SHP77 (cell line): ENCODE measurements at regions not wholly inside any gene's neighbourhood (a gene's known extent, or its start where the extent isn't known, plus 50 kb on each side); places are given as distances from the start of the nearest gene placed in this dataset.

Experiments
- DNase-seq, 2 experiments: peaks; one replicate each; lab custom pipeline; 2025; lab: John Stamatoyannopoulos, UW

GRCh38 chr4:165610679-165611437, 232.1 kb downstream of the CPE start:
- DNase-seq = no peak

- no peak for DNase-seq
These were observed 234.1 kb downstream of the CPE start for GRCh38 chr4:165612936-165613335.

GRCh38 chr4:165613581-165613980, 234.8 kb downstream of the CPE start:
- DNase-seq = no peak

GRCh38 chr4:165620913-165621312, 242.1 kb downstream of the CPE start:
- DNase-seq = no peak

GRCh38 chr4:165621983-165622382, 243.2 kb downstream of the CPE start:
- DNase-seq = no peak

GRCh38 chr4:165625281-165625680, 246.5 kb downstream of the CPE start:
- no peak for DNase-seq

- no peak for DNase-seq
These were observed 246.7 kb upstream of the TLL1 start for GRCh38 chr4:165626316-165626715.

DNA sequence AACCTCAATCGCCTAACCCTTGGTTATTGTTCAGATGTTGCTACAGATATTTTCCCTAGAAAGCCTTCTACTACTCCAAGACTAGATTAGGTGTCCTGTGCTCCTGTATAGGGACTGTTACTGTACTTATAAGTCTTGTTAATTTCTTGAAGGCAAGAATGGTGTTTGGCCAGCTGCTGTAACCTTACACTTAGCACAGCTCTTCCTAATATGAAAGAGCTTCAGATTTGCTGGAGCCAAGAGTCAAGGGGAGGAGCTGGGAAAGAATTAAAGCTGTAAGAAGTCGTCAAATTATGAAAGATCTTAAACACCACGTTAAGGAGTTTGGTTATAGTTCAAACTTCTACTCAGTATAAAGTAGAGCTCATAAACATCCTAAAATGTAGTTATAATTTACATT, 245.9 kb upstream of the TLL1 start:
- no peak for DNase-seq

GRCh38 chr4:165627548-165627947, 245.5 kb upstream of the TLL1 start:
- DNase-seq = peak in 1 of 2 experiments; percentile 13

DNA sequence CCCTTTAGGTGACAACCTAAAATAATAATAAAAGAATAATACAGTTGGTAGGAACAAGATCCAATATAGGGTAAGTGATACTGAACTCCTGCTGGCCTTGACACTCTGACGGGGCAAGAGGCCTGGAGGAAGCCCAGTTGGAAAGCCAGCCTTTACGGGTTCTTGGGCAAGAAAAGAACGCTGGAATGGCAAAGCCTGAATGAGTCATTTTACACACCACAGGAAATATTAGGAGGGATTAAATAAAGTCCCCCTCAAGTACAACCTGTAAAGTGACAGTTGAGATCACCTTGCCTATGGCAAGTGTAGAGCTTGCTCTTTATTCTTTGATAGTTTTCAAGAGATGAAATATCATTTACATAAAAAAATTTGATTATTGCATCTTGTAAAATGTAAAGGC, 244.5 kb upstream of the TLL1 start:
- no peak for DNase-seq

DNA sequence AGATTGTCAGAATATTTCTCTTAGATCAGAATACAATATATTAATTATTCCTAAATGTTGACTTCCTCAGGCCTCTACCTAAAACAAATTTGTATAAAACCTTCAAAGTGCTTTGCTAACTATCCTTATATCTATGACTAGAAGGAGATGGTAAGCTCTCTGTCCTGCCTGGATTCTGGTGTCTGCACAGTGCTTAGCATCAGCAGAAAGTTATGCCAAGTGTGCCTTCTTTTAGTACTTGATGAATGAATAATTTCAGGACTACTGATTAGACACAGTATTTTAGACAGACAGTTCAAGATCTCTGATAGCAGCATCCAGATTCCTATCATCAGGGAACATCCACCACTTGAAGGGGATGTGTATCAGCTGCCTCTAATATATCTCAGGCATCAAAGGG, 242.4 kb upstream of the TLL1 start:
- no peak for DNase-seq

GRCh38 chr4:165631208-165631894, 241.7 kb upstream of the TLL1 start:
- no peak for DNase-seq

DNA sequence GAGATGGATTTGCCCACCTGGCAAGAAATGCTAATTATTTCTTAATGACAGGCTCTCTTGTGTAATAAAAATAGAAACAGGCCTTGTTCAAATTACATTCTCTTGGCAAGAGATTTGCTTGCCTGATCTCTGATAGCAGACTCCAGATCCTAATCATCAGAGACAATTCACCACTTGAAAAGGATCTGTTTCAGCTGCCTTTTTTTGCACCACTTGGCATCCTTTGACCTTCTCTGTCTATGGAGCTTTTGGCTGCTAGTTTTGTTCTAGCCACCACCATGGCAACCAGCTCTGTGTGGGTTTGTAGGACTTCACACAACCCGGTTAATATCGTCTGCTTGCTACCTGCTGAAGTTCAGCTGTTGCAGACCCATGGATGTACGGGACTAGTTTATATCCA, 241.1 kb upstream of the TLL1 start:
- peak in 1 of 2 experiments; percentile 5 for DNase-seq

DNA sequence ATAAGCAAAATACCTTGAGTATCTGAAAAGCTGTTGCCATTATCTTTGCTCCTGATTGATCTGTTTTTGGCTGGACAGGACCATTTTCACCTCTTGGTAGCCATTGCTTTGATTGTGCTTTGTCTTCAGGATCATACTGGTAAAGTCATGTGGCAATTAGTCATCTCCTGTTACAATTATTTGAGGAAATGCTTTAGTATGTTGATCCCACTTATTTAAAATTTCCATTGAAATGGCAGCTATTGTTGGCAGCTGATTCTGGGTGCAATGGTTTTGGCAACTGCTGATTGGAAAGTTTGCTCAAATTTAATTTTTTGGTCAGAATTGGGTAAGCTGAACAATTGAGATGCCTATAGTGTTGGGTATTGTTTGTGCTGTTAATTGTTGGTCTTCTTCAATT, 238.3 kb upstream of the TLL1 start:
- DNase-seq = no peak

- no peak for DNase-seq
These were observed 237.7 kb upstream of the TLL1 start for GRCh38 chr4:165635381-165635780.

GRCh38 chr4:165635951-165636350, 237.1 kb upstream of the TLL1 start:
- no peak for DNase-seq

- no peak for DNase-seq
These were observed 221.1 kb upstream of the TLL1 start for GRCh38 chr4:165651901-165652300.

GRCh38 chr4:165654556-165654955, 218.5 kb upstream of the TLL1 start:
- DNase-seq = no peak

GRCh38 chr4:165656399-165656798, 216.6 kb upstream of the TLL1 start:
- DNase-seq = no peak

- DNase-seq = no peak
These were observed 216.1 kb upstream of the TLL1 start for GRCh38 chr4:165656829-165657490.

DNA sequence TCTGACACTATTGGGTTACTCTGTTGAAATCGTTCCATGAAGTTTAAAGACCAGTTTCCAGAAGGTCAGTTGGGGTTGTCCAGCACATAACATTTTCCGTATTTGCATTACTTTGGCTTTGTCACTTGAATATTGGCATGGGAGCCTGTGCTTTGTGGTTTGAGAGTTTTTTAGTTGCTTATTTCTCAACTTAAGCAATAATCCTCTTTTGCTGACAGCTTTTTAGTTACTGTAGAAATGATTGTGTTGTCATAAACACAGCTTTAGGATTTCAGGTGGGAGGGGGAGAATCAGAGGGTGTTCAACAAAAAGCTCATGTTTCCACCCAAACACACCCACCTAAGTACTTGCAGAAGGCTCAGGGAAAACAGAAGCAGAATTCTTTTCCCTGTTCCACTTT, 210.7 kb upstream of the TLL1 start:
- no peak for DNase-seq

- no peak for DNase-seq
These were observed 209.6 kb upstream of the TLL1 start for GRCh38 chr4:165663411-165663810.

GRCh38 chr4:165666836-165667235, 206.2 kb upstream of the TLL1 start:
- no peak for DNase-seq
